HG03342 (cell line): ENCODE measurements at regions not wholly inside any gene's neighbourhood (a gene's known extent, or its start where the extent isn't known, plus 50 kb on each side); places are given as distances from the start of the nearest gene placed in this dataset.
"Not testable (repeated sequence)": the region's sequence is repeated elsewhere in the genome, so short reads cannot be mapped to it uniquely, and the experiment has no call there.

Experiments used
- ATAC-seq: cut with Tn5 transposase; IDR thresholded peaks from one replicate; pipeline ENCODE4 v1.9.1; 2021; ENCODE audit warnings: mild to moderate bottlenecking, moderate library complexity; ENCODE audit not compliant: unreplicated experiment

- no peak for ATAC-seq
These were observed 139.7 kb upstream of the PCGF5 start for GRCh38 chr10:91080776-91081175.

- ATAC-seq, result no peak
These were observed 138.0 kb upstream of the PCGF5 start for GRCh38 chr10:91082447-91082846.

GRCh38 chr10:91088300-91089140 is 131.9 kb upstream of the PCGF5 start:
- no peak for ATAC-seq

- ATAC-seq, result no peak
These were observed 129.5 kb upstream of the PCGF5 start for GRCh38 chr10:91090761-91091529.

GRCh38 chr10:91091780-91092179 is 128.7 kb upstream of the PCGF5 start:
- no peak for ATAC-seq

- ATAC-seq, result no peak
These were observed 124.2 kb upstream of the PCGF5 start for GRCh38 chr10:91096274-91096673.

GRCh38 chr10:91097313-91097712 is 123.2 kb upstream of the PCGF5 start:
- ATAC-seq, result no peak

- ATAC-seq, result not testable (repeated sequence)
These were observed 122.4 kb upstream of the PCGF5 start for GRCh38 chr10:91098021-91098420.

- peak; percentile 68 for ATAC-seq
These were observed 116.9 kb upstream of the PCGF5 start for GRCh38 chr10:91103384-91104192.

- peak; percentile 18 for ATAC-seq
These were observed 116.0 kb upstream of the PCGF5 start for GRCh38 chr10:91104193-91105041.

GRCh38 chr10:91105269-91105668 is 115.2 kb upstream of the PCGF5 start:
- no peak for ATAC-seq

GRCh38 chr10:91108820-91109219 is 111.6 kb upstream of the PCGF5 start:
- no peak for ATAC-seq

GRCh38 chr10:91111060-91111459 is 109.4 kb upstream of the PCGF5 start:
- ATAC-seq, result no peak

- ATAC-seq, result no peak
These were observed 104.7 kb upstream of the PCGF5 start for GRCh38 chr10:91115618-91116390.

- no peak for ATAC-seq
These were observed 103.0 kb upstream of the PCGF5 start for GRCh38 chr10:91117505-91117904.

GRCh38 chr10:91120348-91120747 is 100.1 kb upstream of the PCGF5 start:
- ATAC-seq, result no peak

- no peak for ATAC-seq
These were observed 97.2 kb upstream of the PCGF5 start for GRCh38 chr10:91123261-91123660.

GRCh38 chr10:91124016-91124415 is 96.4 kb upstream of the PCGF5 start:
- no peak for ATAC-seq

- ATAC-seq, result no peak
These were observed 94.0 kb upstream of the PCGF5 start for GRCh38 chr10:91126471-91126870.
